ENCODE measurements at regions not wholly inside any gene's neighbourhood (a gene's known extent, or its start where the extent isn't known, plus 50 kb on each side); places are given as distances from the start of the nearest gene placed in this dataset.

DNA sequence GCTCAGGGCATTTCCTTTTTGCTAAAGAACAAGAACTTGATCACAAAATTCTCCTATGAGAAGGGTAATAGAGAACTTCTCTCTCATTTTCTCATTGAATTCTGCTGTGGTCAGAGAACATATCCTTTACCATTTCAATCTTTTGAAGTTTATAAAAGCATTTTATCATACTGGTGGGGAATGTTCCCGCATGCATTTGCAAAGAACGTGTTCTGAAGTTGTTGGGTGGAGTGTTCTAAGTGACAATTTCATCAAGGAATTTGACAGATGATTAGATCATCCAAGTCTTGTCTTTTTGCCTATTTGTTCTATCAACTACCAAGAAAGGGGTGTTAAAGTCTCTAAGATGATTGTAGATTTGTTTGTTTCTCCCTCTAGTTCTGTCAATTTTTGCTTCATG lies 163.4 kb upstream of the FREM1 start (continued):
- TF ChIP-seq, protein P1, sequence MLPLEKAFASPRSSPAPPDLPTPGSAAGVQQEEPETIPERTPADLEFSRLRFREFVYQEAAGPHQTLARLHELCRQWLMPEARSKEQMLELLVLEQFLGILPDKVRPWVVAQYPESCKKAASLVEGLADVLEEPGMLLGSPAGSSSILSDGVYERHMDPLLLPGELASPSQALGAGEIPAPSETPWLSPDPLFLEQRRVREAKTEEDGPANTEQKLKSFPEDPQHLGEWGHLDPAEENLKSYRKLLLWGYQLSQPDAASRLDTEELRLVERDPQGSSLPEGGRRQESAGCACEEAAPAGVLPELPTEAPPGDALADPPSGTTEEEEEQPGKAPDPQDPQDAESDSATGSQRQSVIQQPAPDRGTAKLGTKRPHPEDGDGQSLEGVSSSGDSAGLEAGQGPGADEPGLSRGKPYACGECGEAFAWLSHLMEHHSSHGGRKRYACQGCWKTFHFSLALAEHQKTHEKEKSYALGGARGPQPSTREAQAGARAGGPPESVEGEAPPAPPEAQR (tag by site-specific recombination; IDR thresholded peaks at IDR 0.05): no peak
- no peak for TF ChIP-seq MEIS1 (CRISPR knock-in tag; IDR thresholded peaks at IDR 0.05; ENCODE audit: borderline replicate concordance)
- TF ChIP-seq, protein P2, sequence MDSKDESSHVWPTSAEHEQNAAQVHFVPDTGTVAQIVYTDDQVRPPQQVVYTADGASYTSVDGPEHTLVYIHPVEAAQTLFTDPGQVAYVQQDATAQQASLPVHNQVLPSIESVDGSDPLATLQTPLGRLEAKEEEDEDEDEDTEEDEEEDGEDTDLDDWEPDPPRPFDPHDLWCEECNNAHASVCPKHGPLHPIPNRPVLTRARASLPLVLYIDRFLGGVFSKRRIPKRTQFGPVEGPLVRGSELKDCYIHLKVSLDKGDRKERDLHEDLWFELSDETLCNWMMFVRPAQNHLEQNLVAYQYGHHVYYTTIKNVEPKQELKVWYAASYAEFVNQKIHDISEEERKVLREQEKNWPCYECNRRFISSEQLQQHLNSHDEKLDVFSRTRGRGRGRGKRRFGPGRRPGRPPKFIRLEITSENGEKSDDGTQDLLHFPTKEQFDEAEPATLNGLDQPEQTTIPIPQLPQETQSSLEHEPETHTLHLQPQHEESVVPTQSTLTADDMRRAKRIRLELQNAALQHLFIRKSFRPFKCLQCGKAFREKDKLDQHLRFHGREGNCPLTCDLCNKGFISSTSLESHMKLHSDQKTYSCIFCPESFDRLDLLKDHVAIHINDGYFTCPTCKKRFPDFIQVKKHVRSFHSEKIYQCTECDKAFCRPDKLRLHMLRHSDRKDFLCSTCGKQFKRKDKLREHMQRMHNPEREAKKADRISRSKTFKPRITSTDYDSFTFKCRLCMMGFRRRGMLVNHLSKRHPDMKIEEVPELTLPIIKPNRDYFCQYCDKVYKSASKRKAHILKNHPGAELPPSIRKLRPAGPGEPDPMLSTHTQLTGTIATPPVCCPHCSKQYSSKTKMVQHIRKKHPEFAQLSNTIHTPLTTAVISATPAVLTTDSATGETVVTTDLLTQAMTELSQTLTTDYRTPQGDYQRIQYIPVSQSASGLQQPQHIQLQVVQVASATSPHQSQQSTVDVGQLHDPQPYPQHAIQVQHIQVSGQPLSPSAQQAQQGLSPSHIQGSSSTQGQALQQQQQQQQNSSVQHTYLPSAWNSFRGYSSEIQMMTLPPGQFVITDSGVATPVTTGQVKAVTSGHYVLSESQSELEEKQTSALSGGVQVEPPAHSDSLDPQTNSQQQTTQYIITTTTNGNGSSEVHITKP (tag by site-specific recombination; IDR thresholded peaks at IDR 0.05): no peak
- TF ChIP-seq ZNF148 (tag by site-specific recombination; IDR thresholded peaks at IDR 0.05; ENCODE audit: borderline replicate concordance): no peak
- TF ChIP-seq ZNF202 (tag by site-specific recombination; IDR thresholded peaks at IDR 0.05; ENCODE audit: borderline replicate concordance): no peak
- TF ChIP-seq IKZF3 (tag by site-specific recombination; IDR thresholded peaks at IDR 0.05): no peak
- TF ChIP-seq ZFP3 (tag by site-specific recombination; IDR thresholded peaks at IDR 0.05; ENCODE audit: low read depth): no peak
- TF ChIP-seq KLF9 (tag by site-specific recombination; IDR thresholded peaks at IDR 0.05; ENCODE audit: low read depth): no peak
- no peak for TF ChIP-seq ZNF626 (tag by site-specific recombination; IDR thresholded peaks at IDR 0.05)
- no peak for TF ChIP-seq OVOL3 (tag by site-specific recombination; IDR thresholded peaks at IDR 0.05)
- no peak for TF ChIP-seq ZNF391 (tag by site-specific recombination; IDR thresholded peaks at IDR 0.05; ENCODE audit: borderline replicate concordance, low read depth)
- no peak for TF ChIP-seq ZNF19 (tag by site-specific recombination; IDR thresholded peaks at IDR 0.05; ENCODE audit: low read depth)
- TF ChIP-seq ZNF555 (tag by site-specific recombination; conservative IDR thresholded peaks at IDR 0.05): no peak
- no peak for TF ChIP-seq ZBTB21 (tag by site-specific recombination; IDR thresholded peaks at IDR 0.05)
- TF ChIP-seq ZNF621 (tag by site-specific recombination; IDR thresholded peaks at IDR 0.05): no peak
- no peak for TF ChIP-seq GLIS1 (tag by site-specific recombination; IDR thresholded peaks at IDR 0.05)

DNA sequence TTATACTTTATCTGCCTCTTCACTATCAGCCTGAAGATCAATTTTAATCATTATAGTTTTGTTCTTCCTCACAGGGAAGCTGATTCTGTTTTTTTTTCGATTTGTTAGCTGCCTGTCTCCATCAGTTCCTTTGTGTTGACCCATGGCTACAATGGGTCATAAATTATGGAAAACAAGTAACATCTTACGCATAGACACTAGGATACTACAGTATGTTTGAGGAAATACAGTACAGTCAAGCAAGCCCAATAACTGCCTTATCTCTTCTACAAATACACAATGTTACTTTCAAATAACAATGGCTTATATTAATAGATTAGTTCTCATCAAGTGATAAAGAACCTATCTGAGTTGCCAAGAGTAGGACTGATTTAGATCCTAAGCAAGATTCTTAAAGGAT lies 160.5 kb upstream of the FREM1 start:
- Histone ChIP-seq H3K4me3 (ENCODE audit: low read depth, low read length) (no peak overlapping the region), H3K36me3 (ENCODE audit: control insufficient read depth in 2 of 2, insufficient read depth in 1 of 2, low read length in 2 of 2) (no peaks in the 10 kb centered on the region), H3K4me1 (ENCODE audit: control insufficient read depth, insufficient read depth, low read length) (no peaks in the 10 kb centered on the region), H3K27ac (ENCODE audit: extremely low read depth, low read depth, low read length) (no peak overlapping the region), H3K9me3 (ENCODE audit: control insufficient read depth, insufficient read depth, low read depth, low read length) (no peaks in the 10 kb centered on the region)
- CTCF ChIA-PET: interaction anchor here (0.9 kb wide), 1 partner anchor 14 kb away, joined by 3 read pairs; no protein-coding TSS in a partner anchor
- POLR2A ChIA-PET: no interaction called here
- TF ChIP-seq ZNF19 (tag by site-specific recombination; IDR thresholded peaks at IDR 0.05; ENCODE audit: low read depth) (no peak), ZNF24 (tag by site-specific recombination; IDR thresholded peaks at IDR 0.05) (no peak), PBX3 (CRISPR knock-in tag; IDR thresholded peaks at IDR 0.05) (no peak), ZNF10 (tag by site-specific recombination; IDR thresholded peaks at IDR 0.05) (no peak), IKZF3 (tag by site-specific recombination; IDR thresholded peaks at IDR 0.05) (no peak)
- TF ChIP-seq, protein P3, sequence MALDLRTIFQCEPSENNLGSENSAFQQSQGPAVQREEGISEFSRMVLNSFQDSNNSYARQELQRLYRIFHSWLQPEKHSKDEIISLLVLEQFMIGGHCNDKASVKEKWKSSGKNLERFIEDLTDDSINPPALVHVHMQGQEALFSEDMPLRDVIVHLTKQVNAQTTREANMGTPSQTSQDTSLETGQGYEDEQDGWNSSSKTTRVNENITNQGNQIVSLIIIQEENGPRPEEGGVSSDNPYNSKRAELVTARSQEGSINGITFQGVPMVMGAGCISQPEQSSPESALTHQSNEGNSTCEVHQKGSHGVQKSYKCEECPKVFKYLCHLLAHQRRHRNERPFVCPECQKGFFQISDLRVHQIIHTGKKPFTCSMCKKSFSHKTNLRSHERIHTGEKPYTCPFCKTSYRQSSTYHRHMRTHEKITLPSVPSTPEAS (tag by site-specific recombination; IDR thresholded peaks at IDR 0.05): no peak
- TF ChIP-seq, protein P4, sequence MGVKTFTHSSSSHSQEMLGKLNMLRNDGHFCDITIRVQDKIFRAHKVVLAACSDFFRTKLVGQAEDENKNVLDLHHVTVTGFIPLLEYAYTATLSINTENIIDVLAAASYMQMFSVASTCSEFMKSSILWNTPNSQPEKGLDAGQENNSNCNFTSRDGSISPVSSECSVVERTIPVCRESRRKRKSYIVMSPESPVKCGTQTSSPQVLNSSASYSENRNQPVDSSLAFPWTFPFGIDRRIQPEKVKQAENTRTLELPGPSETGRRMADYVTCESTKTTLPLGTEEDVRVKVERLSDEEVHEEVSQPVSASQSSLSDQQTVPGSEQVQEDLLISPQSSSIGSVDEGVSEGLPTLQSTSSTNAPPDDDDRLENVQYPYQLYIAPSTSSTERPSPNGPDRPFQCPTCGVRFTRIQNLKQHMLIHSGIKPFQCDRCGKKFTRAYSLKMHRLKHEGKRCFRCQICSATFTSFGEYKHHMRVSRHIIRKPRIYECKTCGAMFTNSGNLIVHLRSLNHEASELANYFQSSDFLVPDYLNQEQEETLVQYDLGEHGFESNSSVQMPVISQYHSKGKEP (tag by site-specific recombination; IDR thresholded peaks at IDR 0.05): no peak
- TF ChIP-seq, protein P1 (tag by site-specific recombination; IDR thresholded peaks at IDR 0.05): no peak
